Epithelial cell of esophagus (primary cell): ENCODE measurements at regions not wholly inside any gene's neighbourhood (a gene's known extent, or its start where the extent isn't known, plus 50 kb on each side); places are given as distances from the start of the nearest gene placed in this dataset.

Source experiments
- DNase-seq: peaks from one replicate; pipeline ENCODE4 v3.0.0; 2010; ENCODE audit warnings: low read depth
- H3K4me3 ChIP-seq: 2 replicates; pipeline ENCODE4 v1.5.1; 2011; ENCODE audit warnings: mild to moderate bottlenecking, low read length, control low read depth
- CTCF ChIP-seq: IDR thresholded peaks from 2 replicates; pipeline ENCODE4 v1.5.1; 2011; ENCODE audit warnings: low read depth, mild to moderate bottlenecking, low read length, control low read depth, inconsistent platforms; ENCODE audit not compliant: insufficient read depth; ENCODE audit errors: missing control alignments

- DNase-seq = no peak
These were observed 99.8 kb downstream of the TES start for GRCh38 chr7:116310141-116310540.

GRCh38 chr7:116311259-116311658 lies 100.9 kb downstream of the TES start:
- TF ChIP-seq CTCF = no peak
- no peak for DNase-seq

More at GRCh38 chr7:116310141-116310540, 99.8 kb downstream of the TES start:
- no peak for TF ChIP-seq CTCF
- H3K4me3 ChIP-seq = no peak overlapping the region

GRCh38 chr7:116311816-116312471 lies 101.6 kb downstream of the TES start:
- DNase-seq = no peak
- no peak for TF ChIP-seq CTCF
- no peak overlapping the region for H3K4me3 ChIP-seq

More at GRCh38 chr7:116311259-116311658, 100.9 kb downstream of the TES start:
- H3K4me3 ChIP-seq = no peak overlapping the region

- peak; percentile 99 for DNase-seq
- H3K4me3 ChIP-seq = no peak overlapping the region
- no peak for TF ChIP-seq CTCF
These were observed 105.0 kb downstream of the TES start for GRCh38 chr7:116315293-116315692.

GRCh38 chr7:116315803-116316202 lies 105.5 kb downstream of the TES start:
- H3K4me3 ChIP-seq = no peak overlapping the region
- TF ChIP-seq CTCF = no peak
- DNase-seq = no peak

- H3K4me3 ChIP-seq = no peak overlapping the region
- no peak for TF ChIP-seq CTCF
- DNase-seq = peak; percentile 100
These were observed 106.7 kb downstream of the TES start for GRCh38 chr7:116316838-116317628.
